OCI-LY7 (cell line): ENCODE measurements at regions not wholly inside any gene's neighbourhood (a gene's known extent, or its start where the extent isn't known, plus 50 kb on each side); places are given as distances from the start of the nearest gene placed in this dataset.

Experiments used
- BruUV-seq: library from RNA; stranded (reverse); fragments of 400-500 nt; replicated peaks from 2 replicates; lab custom pipeline; 2021; lab: Mats Ljungman, UMichigan
- CTCF ChIA-PET: fragments of 300-600 bp; sonication (Branson Sonifier 250); formaldehyde crosslinking; loops from one replicate; lab custom pipeline; 2022; ENCODE audit warnings: antibody characterized with exemption; ENCODE audit not compliant: unreplicated experiment; lab: Charles Lee
- POLR2A ChIA-PET: fragments of 300-600 bp; sonication (Branson Sonifier 250); formaldehyde crosslinking; loops from one replicate; lab custom pipeline; 2022; ENCODE audit warnings: antibody characterized with exemption; lab: Charles Lee
- DNase-seq: peaks from one replicate; pipeline ENCODE4 v3.0.0-alpha.2; 2015; ENCODE audit warnings: low spot score
- H2AFZ ChIP-seq: fragments of 200-600 bp; sonication (generic), shearing (Covaris generic); 2 replicates; pipeline ENCODE4 v1.6.1; 2014; ENCODE audit warnings: mild to moderate bottlenecking, antibody characterized with exemption, low read length, moderate library complexity
- H3K27ac ChIP-seq: fragments of 200-600 bp; sonication (generic); 2 replicates; pipeline ENCODE4 v1.5.1; 2014; ENCODE audit warnings: mixed run types, low read depth, mild to moderate bottlenecking, moderate library complexity, low read length, inconsistent platforms; ENCODE audit not compliant: poor library complexity, severe bottlenecking
- H3K36me3 ChIP-seq: fragments of 200-600 bp; sonication (generic); 2 replicates; pipeline ENCODE4 v1.6.1; 2014; ENCODE audit warnings: mild to moderate bottlenecking, antibody characterized with exemption, low read length, moderate library complexity, mixed read lengths; ENCODE audit not compliant: insufficient read depth
- H3K4me1 ChIP-seq: fragments of 200-600 bp; sonication (generic); 2 replicates; pipeline ENCODE4 v1.5.1; 2014; ENCODE audit warnings: mild to moderate bottlenecking, low read length; ENCODE audit not compliant: insufficient read depth, poor library complexity, severe bottlenecking
- H3K4me2 ChIP-seq: fragments of 200-600 bp; sonication (generic); 2 replicates; pipeline ENCODE4 v1.6.1; 2014; ENCODE audit warnings: mild to moderate bottlenecking, low read length
- H3K4me3 ChIP-seq: fragments of 200-600 bp; sonication (generic); 2 replicates; pipeline ENCODE4 v1.5.1; 2014; ENCODE audit warnings: mild to moderate bottlenecking, low read depth, low read length; ENCODE audit not compliant: poor library complexity, severe bottlenecking
- H3K79me2 ChIP-seq: fragments of 200-600 bp; sonication (generic); 2 replicates; pipeline ENCODE4 v1.6.1; 2016; ENCODE audit warnings: low read depth, mild to moderate bottlenecking, low read length, moderate library complexity, mixed read lengths; ENCODE audit not compliant: insufficient read depth
- H3K9me2 ChIP-seq: fragments of 200-600 bp; sonication (generic); 2 replicates; pipeline ENCODE4 v1.6.1; 2016; ENCODE audit warnings: mild to moderate bottlenecking, low read length, mixed read lengths; ENCODE audit not compliant: insufficient read depth
- H3K9me3 ChIP-seq: fragments of 200-600 bp; sonication (generic); 2 replicates; pipeline ENCODE4 v1.6.1; 2014; ENCODE audit warnings: mild to moderate bottlenecking, mixed run types, low read length, mixed read lengths
- H4K20me1 ChIP-seq: fragments of 200-600 bp; sonication (generic); 2 replicates; pipeline ENCODE4 v1.6.1; 2014; ENCODE audit warnings: mild to moderate bottlenecking, antibody characterized with exemption, low read length, moderate library complexity, mixed read lengths; ENCODE audit not compliant: insufficient read depth
- CTCF ChIP-seq: fragments of 200-600 bp; sonication (generic); conservative IDR thresholded peaks from 2 replicates; pipeline ENCODE4 v1.5.1; 2014; ENCODE audit warnings: mild to moderate bottlenecking, antibody characterized with exemption, low read length, moderate library complexity, mixed read lengths
- EZH2phosphoT487 ChIP-seq: fragments of 200-600 bp; sonication (generic); IDR thresholded peaks from 2 replicates; pipeline ENCODE4 v1.6.1; 2018; ENCODE audit warnings: low read depth, borderline replicate concordance, mild to moderate bottlenecking, mixed run types, antibody characterized with exemption, low read length, moderate library complexity, mixed read lengths
- intact Hi-C: fragments of 100-400 bp; cut with micrococcal nuclease; formaldehyde crosslinking; loops from one replicate; pipeline ENCODE4 v1.10.0; 2022; ENCODE audit not compliant: unreplicated experiment

GRCh38 chr6:2344319-2344905, 99.0 kb upstream of the GMDS start:
- ChIA-PET CTCF (no interaction called here), POLR2A (no interaction called here)
- BruUV-seq = no TSS peak

GRCh38 chr6:2327591-2327990, 82.2 kb upstream of the GMDS start:
- ChIA-PET POLR2A (interaction anchor here (0.6 to 0.7 kb wide), 2 partner anchors 38 to 697 kb away, joined by 5 read pairs; no protein-coding TSS in a partner anchor), CTCF (no interaction called here)

More at GRCh38 chr6:2344319-2344905, 99.0 kb upstream of the GMDS start:
- Histone ChIP-seq H3K36me3 (no peaks in the 10 kb centered on the region), H3K9me2 (no peaks in the 10 kb centered on the region), H3K4me2 (no peak overlapping the region), H3K27ac (no peak overlapping the region), H4K20me1 (no peaks in the 10 kb centered on the region), H3K9me3 (no peaks in the 10 kb centered on the region), H3K4me3 (no peak overlapping the region), H3K4me1 (no peaks in the 10 kb centered on the region), H3K79me2 (no peaks in the 10 kb centered on the region), H2AFZ (no peak overlapping the region)
- no peak for DNase-seq
- TF ChIP-seq EZH2phosphoT487 = no peak
- no peak for TF ChIP-seq CTCF
- intact Hi-C loops = no loop called here

More at GRCh38 chr6:2327591-2327990, 82.2 kb upstream of the GMDS start:
- Histone ChIP-seq H4K20me1 (no peaks in the 10 kb centered on the region), H3K4me1 (no peaks in the 10 kb centered on the region), H3K79me2 (no peaks in the 10 kb centered on the region), H3K9me2 (no peaks in the 10 kb centered on the region), H2AFZ (no peak overlapping the region), H3K4me2 (no peak overlapping the region), H3K4me3 (no peak overlapping the region), H3K27ac (no peak overlapping the region), H3K36me3 (no peaks in the 10 kb centered on the region), H3K9me3 (no peaks in the 10 kb centered on the region)
- intact Hi-C loops = no loop called here
- TF ChIP-seq CTCF (no peak), EZH2phosphoT487 (no peak)
- no peak for DNase-seq
- BruUV-seq = no TSS peak
